ENCODE measurements at regions not wholly inside any gene's neighbourhood (a gene's known extent, or its start where the extent isn't known, plus 50 kb on each side); places are given as distances from the start of the nearest gene placed in this dataset.

DNA sequence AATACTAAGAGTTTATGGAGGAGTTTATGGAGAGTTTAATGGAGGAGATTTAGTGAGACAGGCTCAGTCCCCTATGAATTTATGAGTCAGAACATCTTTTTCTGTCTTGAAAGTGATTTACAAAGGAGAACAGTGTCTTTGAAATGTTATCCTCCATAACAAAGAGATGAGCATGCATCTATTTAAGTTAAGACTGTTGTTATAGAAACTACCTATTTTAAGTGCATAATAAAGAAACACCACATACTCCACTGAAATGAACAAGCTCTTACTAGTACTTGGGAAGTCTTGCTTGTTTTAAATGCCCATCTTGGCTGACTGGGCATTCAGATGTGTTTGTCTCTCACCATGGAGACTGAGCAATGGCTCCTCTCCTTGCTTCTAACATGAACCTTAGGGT lies 118.7 kb upstream of the ACP3 start:
- intact Hi-C loops (cut with DNase I), result no loop called here

DNA sequence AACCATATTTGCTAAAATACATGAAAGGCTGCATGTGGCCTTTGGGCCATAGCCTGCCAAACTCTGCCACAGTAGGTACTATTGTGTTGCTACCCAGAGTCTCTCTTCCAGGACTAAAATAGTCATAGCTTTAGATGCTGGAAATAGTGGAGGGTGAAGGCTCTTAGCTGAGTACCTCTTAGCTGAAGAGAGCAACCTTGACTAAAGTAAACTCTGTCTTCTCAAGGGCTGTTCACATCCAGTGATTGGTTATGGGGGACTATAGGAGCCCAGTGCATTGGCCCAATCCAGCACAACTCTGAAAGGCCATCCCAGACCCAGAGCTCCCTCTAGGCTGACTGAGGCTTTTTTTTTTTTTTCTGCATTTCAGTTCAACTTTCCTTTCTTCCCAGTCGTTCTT lies 117.8 kb upstream of the ACP3 start:
- no peak for TF ChIP-seq POLR2A (IDR thresholded peaks at IDR 0.05)
- TF ChIP-seq, protein P1, sequence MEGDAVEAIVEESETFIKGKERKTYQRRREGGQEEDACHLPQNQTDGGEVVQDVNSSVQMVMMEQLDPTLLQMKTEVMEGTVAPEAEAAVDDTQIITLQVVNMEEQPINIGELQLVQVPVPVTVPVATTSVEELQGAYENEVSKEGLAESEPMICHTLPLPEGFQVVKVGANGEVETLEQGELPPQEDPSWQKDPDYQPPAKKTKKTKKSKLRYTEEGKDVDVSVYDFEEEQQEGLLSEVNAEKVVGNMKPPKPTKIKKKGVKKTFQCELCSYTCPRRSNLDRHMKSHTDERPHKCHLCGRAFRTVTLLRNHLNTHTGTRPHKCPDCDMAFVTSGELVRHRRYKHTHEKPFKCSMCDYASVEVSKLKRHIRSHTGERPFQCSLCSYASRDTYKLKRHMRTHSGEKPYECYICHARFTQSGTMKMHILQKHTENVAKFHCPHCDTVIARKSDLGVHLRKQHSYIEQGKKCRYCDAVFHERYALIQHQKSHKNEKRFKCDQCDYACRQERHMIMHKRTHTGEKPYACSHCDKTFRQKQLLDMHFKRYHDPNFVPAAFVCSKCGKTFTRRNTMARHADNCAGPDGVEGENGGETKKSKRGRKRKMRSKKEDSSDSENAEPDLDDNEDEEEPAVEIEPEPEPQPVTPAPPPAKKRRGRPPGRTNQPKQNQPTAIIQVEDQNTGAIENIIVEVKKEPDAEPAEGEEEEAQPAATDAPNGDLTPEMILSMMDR (IDR thresholded peaks at IDR 0.05), result no peak
- Histone ChIP-seq H3K4me1 (no peaks in the 10 kb centered on the region), H3K4me3 (no peak overlapping the region)

More for the DNA sequence above, 118.7 kb upstream of the ACP3 start:
- H3K4me3 ChIP-seq, result no peak overlapping the region
- no peaks in the 10 kb centered on the region for H3K36me3 ChIP-seq
- no peaks in the 10 kb centered on the region for H3K4me1 ChIP-seq
- H3K27me3 ChIP-seq, result no peaks in the 10 kb centered on the region
- TF ChIP-seq POLR2A (IDR thresholded peaks at IDR 0.05), result no peak
- TF ChIP-seq, protein P1 (IDR thresholded peaks at IDR 0.05), result no peak
- DNase-seq, result no peak
- H3K27ac ChIP-seq, result no peak overlapping the region
- ATAC-seq, result no peak
- no peaks in the 10 kb centered on the region for H3K9me3 ChIP-seq

DNA sequence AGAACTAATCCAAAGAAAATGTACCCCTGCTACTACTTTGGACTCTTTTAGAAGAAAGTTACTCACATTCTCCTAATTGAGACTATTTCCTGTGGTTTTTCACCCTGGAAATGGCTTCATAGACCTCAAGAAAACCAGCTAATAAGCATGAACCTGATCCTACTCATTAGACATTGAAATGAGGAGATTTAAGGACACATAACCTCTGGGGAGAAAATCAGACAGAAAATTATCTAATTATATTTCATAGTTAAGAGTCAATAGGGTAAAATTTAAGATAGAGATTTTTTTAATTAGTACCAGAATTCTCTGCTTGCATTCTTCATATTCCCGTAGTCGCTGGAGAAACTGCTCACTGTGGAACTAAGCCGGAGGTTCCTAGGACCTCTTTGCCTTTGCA lies 114.6 kb upstream of the ACP3 start:
- 84 to 97% (median 89%) methylated on average over 3 of the region's 3 CpGs for WGBS, 4 donors
- intact Hi-C loops (cut with DNase I), result no loop called here
- H3K27ac ChIP-seq, result no peak overlapping the region
- ATAC-seq, result no peak
- no peak overlapping the region for H3K4me3 ChIP-seq
- H3K27me3 ChIP-seq, result no peaks in the 10 kb centered on the region
- no peaks in the 10 kb centered on the region for H3K36me3 ChIP-seq
- no peak for TF ChIP-seq POLR2A (IDR thresholded peaks at IDR 0.05)
- TF ChIP-seq, protein P1 (IDR thresholded peaks at IDR 0.05), result no peak
- no peaks in the 10 kb centered on the region for H3K9me3 ChIP-seq
- no peak for DNase-seq
- no peaks in the 10 kb centered on the region for H3K4me1 ChIP-seq

More for the DNA sequence above, 117.8 kb upstream of the ACP3 start:
- 36 to 63% (median 52%) methylated on average over 1 of the region's 1 CpG for WGBS, 4 donors
- no peaks in the 10 kb centered on the region for H3K36me3 ChIP-seq
- intact Hi-C loops (cut with DNase I), result no loop called here
- no peaks in the 10 kb centered on the region for H3K9me3 ChIP-seq
- DNase-seq (no peak), ATAC-seq (no peak)
- no peak overlapping the region for H3K27ac ChIP-seq
- H3K27me3 ChIP-seq, result no peaks in the 10 kb centered on the region

DNA sequence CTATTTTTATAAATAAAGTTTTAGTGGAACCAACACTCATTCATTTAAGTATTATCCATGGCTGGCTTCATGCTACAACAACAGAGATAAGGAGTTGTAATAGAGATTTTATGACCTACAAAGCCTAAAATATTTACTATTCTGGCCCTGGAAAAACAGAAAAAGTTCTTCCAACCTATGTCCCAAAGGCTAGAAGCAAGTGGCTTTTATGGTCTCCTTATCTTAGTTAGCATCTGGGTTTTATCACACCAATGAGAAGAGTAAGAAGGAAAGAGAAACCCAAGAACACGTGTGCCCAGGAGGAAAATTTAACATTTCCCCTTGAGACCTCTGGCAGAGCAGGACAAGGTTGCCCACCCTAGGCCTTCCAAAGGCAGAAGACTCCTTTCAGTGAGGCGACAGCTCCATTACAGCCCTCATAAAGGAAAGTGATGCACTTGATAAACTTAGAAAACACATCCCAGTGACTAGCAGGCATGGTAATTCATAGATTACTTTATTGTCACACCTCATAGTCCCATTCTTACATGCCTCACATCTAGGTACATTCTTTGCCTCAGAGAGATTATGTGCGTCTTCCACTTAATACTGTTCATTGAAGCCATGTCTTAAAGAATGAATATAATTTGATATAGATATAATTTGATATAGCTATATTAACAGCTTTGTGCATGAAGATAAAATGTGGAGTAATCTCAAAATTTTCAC lies 113.2 kb upstream of the ACP3 start:
- Histone ChIP-seq H3K36me3 (no peaks in the 10 kb centered on the region), H3K27me3 (no peaks in the 10 kb centered on the region), H3K4me3 (no peak overlapping the region), H3K4me1 (no peaks in the 10 kb centered on the region), H3K27ac (no peak overlapping the region), H3K9me3 (no peaks in the 10 kb centered on the region)
- ATAC-seq (no peak), DNase-seq (no peak)
- intact Hi-C loops (cut with DNase I), result no loop called here
- TF ChIP-seq POLR2A (IDR thresholded peaks at IDR 0.05), result no peak
- TF ChIP-seq, protein P1 (IDR thresholded peaks at IDR 0.05), result no peak
- WGBS, 4 donors, result 75 to 85% (median 77%) methylated on average over 3 of the region's 3 CpGs
